ENCODE measurements at regions not wholly inside any gene's neighbourhood (a gene's known extent, or its start where the extent isn't known, plus 50 kb on each side); places are given as distances from the start of the nearest gene placed in this dataset.

- TF ChIP-seq CTCF (conservative IDR thresholded peaks at IDR 0.05) (no peak), EZH2 (IDR thresholded peaks at IDR 0.05; ENCODE audit: low read depth) (no peak)
Measured at GRCh38 chr14:104429291-104429861, 150.2 kb upstream of the C14orf180 start.
